ENCODE measurements at regions not wholly inside any gene's neighbourhood (a gene's known extent, or its start where the extent isn't known, plus 50 kb on each side); places are given as distances from the start of the nearest gene placed in this dataset.

DNA sequence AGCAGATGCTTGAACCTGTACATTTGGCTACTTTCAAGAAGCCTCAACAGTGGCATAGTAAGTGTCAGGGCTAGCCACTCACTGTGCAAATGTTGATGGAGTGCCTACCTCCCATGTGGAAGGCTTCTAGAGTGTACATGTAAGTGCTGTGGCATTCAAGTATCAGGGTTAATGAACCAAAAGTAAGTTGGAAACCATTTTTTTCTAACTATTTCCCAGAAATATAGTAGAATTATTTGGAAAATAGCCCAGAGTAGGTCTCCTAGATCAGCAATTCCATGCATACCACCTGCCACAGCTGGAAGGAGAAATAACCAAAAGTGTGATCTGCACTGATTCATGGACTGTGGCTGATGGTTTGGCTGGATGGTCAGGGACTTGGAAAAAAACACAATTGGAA, 53.3 kb downstream of the FOXD1 start:
- peak; percentile 40 for DNase-seq (ENCODE audit: low spot score)

DNA sequence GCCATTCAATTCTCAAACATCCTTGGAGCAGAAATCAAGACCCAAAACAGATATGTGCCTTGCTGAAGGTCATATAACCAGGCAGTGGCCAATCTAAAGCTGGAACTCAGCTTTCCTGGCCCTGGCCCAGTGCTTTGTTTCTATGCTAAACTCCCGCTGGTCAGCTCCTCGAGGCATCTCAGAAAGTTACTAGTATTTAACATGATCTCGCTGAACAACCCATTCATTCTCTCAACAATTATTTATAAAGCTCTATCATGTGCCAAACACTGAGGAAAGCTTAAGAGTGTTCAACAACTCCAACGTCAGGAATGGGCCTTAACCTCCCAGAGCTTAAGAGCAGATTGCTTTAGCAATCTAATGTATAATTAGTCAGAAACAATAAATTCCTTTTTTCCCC, 54.0 kb downstream of the FOXD1 start:
- no peak for DNase-seq (ENCODE audit: low spot score)

DNA sequence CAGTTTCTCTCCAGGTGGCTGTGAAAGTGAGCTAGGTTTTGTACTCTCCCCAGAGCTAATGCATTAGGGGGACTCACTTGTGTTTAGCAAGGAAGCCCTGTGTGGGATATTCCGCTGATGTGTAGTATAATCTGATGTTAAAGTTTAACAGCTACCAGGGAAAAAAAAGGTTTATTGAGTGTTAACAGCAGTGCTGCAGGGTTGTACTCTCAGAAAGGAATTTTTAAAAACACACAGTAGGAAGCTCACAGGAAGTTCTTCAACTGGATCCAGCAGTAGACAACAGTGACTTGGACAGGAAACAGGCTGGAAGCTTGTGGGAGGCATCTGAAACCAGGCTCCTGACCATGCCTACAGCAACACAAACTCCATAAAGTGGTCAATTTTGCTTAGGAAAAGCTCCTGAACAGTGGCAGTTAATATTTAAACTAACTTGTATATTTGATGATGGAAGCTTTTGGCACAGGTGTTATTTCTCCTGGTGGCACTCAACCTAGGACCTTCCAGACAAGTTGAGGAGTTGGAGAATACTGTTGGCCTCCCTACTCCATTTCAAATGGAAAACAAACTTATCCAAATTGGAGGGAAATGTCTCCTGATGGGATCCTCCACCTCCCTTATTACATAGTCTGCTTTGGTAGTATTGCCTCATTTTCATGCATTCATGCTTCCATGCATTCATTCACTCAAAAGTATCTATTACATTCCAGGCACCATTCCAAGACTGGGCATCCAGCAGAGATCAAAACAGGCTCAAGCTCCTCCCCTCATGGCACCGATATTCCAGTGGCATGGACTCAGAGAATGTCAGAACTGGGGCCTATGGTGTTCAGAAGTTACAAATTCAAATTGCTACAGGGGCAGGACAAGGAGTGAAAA, 54.7 kb downstream of the FOXD1 start:
- DNase-seq (ENCODE audit: low spot score), result no peak

DNA sequence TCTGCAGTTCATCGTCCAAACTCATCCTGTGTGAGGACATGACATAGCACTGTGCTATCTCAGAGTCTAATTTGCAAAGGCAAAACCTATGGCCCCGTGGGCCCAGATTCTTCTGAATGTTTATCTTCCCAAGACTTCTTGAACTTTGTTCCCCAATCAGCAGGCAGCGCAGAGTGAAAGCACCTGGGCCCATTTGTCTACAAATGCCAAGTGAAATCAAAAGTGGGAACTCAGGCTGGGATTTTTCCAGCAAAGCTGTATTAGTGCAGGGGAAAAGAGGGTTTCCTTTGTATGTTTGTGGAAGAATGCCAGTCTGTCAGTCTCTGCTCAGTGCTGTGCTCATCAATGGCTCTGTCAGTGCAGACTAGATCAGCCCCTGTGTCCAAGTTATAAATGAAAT, 55.8 kb downstream of the FOXD1 start:
- DNase-seq (ENCODE audit: low spot score), result no peak

DNA sequence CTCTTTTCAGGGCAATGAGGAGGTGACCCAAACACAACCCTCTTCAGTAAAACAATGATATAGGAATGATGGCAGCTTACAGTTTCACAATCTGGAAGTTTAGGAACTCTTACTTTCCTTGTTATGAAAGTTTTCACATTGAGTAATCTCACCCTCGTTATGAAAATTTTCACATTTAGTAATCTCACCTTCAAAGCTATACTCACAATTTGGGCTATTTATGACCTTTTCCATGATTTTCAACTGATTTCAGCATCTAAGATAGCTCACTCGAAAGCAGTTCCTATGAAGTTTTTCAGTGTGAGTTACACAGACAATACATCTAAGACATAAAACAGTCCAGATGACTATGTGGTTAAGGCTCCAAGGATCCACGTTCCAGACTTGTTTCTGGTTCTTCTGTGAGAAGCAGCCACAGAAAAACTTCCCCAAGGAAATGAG, 57.1 kb downstream of the FOXD1 start:
- peak; percentile 75 for DNase-seq (ENCODE audit: low spot score)

DNA sequence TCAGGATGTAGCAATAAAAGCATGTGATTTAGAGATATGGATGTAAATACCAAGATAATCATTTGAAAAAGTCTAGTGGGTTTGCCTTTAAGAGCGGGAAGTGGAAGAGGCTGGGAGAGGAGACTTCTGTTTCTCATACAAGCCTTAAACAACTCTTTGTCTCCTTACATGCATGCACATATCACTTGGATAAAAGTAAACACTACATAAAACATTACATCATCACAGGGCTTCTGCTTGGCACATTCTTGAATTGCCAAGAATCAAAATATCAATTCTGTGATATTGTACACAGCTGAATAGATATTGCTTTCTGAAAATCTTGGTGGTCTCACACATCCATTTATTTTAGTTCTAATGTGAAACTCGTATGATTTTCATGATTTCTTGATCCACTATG, 57.6 kb downstream of the FOXD1 start:
- no peak for DNase-seq (ENCODE audit: low spot score)

DNA sequence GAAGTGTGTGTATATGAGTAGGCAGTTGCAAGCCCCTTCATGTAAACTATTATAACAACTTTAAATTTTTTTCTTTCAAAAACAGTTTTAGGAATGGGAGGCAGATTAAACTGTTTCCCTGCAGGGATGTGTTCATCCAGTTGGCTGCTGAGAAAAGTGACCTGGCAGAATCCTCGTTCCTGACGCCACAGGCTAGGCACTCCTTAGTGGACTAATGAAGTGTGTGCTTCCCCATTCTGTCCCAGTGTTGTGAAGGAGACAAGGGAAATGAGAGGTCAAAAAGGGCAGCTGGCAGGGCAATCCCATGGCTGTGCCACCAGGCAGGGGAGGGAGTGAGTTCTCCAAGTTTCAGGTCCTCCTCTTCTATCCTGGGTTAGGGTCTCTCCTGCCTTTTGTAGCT, 59.8 kb downstream of the FOXD1 start:
- no peak for DNase-seq (ENCODE audit: low spot score)

DNA sequence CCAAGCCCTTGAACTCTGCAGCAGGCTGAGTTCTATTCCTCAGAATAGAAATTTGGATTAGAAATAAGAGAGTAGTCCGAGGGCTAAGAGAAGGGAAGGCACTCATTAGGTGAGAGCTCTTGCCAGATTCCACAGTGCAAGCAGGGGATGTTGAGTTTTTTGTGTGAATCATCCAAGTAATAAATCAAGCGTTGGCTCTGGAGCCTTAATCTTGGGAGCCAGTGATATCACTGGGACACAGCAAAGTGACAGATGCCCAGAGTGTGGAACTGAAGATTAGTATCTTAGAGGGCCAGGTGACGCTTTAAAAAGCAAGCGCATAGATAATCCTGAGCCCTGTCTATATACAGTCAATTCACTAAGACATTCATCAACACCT, 60.3 kb downstream of the FOXD1 start:
- peak; percentile 47 for DNase-seq (ENCODE audit: low spot score)

DNA sequence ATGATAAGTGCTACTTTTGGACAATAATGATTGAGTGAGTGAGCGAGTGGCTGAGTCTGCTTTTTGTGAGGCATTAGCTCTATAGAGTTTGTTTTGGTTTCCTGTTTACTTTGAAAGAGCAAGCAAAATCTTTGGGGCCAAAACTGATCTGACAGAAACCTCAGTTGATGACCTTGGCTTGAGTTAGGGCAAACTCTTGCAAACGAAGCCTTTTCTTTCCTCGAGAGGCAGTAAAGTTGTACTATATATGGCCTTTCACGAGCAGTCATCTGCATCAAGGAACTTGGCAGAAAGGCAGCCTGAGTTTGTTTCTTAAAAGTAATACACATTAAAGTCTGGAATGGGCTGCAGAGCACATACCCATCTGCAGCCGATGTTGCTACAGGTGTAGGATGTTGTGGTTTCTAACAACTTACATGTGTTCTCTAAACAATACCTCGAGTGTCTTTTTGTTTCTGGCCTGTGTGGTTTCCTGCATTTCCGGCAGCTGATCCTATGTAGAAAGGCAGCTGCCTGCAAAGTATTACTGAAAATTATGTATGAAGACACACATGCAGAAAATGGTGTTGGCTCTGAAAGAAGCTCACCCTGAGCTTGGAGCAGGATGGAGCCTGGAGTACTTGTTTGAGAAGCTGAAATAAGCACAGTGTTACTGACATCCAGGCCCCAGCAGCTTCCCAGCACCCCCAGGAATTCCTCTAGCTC, 60.8 kb downstream of the FOXD1 start:
- DNase-seq (ENCODE audit: low spot score), result no peak

DNA sequence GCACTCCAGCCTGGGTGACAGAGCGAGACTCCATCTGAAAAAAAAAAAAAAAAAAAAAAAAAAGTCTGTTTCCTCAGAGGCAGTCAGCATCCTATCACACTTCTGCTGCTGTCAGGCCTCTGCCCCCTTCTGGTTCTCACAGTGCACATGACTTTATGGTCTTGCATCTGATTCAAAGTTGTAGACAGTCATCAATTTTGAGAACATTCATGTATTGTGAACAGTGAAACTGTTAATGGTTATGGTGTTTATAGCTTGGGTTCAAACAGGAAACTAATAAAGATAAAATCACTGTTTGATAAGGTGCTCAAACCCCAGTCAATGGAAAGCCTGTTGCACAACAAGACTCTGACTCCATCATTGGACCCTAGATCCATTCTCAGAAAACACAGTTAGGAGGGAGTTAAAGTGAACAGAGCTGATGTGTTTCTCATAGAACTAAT, 61.4 kb downstream of the FOXD1 start:
- no peak for DNase-seq (ENCODE audit: low spot score)

DNA sequence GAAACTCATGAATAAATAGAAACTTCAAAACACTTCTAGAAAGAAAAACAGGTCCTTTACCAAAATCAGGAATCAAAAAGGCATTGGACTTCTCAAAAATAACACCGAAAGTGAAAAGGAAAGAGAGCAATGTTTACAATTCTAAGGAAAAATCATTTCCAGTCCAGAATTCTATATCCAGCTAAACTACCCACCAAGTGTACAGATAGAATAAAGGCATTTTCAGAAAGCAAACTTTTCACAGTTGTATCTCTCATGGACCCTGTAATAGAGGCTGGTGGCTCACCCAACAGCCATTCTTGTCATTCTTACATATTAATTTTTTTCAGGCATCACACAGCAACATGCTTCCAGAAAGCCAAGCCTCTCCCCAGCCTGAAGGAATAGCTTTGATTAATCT, 63.7 kb downstream of the FOXD1 start:
- DNase-seq (ENCODE audit: low spot score), result no peak

DNA sequence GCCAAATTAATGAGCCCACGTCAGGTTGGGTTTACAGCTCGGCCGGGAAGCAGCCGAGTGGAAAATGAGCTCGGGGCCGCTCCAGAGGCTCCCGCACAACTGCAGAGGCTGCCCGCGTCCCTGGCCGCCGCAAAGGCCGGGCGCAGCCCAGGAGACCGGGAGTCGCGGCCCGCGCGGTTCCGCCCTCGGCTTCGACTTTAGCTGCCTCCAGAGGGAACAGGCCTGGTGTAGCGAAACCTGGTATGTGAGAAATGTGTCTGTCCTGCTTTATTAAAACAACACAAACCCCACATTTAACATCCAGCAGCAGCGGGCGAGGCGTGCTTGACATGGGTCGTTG, 66.2 kb downstream of the FOXD1 start:
- DNase-seq (ENCODE audit: low spot score), result no peak

DNA sequence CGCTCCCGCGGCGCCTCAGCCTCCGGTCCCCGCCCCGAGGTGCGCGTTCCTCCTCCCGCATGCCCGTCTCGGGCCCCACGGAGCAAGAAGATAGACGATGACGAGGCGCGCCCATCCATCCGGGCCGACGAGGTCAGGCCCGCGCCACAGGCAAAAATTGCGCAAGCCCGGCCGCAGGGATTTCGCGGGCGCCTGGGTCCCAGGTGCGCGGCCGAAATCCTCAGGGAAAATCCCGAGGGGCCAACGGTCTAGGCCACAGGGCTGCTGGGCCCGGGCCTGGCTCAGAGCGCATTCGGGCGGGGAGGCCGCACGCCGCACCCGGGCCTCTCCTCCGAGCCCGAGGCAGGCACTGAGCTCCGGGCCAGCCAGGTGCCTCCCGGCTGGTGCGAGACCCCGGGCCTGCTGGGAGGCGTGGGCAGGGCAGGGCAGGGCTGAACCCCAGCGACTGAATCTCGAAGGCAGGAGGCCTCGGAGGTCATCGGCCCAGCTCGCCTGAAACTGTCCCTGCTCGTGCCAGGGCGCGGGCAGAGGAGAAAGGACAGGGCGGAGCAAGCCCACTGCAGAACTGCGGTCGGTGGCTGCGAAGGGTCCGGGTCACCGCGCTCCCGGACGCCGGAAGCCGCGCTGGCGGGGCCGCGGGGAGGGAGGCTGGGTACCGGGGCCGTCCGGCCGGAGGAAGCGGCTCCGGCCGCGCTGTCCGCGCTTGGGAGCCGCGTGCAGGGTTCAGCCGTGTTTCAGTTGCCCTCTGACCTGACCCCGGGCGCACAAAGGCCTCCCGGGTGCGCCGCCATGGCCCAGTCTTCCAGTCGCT, 66.8 kb downstream of the FOXD1 start:
- DNase-seq (ENCODE audit: low spot score), result no peak

DNA sequence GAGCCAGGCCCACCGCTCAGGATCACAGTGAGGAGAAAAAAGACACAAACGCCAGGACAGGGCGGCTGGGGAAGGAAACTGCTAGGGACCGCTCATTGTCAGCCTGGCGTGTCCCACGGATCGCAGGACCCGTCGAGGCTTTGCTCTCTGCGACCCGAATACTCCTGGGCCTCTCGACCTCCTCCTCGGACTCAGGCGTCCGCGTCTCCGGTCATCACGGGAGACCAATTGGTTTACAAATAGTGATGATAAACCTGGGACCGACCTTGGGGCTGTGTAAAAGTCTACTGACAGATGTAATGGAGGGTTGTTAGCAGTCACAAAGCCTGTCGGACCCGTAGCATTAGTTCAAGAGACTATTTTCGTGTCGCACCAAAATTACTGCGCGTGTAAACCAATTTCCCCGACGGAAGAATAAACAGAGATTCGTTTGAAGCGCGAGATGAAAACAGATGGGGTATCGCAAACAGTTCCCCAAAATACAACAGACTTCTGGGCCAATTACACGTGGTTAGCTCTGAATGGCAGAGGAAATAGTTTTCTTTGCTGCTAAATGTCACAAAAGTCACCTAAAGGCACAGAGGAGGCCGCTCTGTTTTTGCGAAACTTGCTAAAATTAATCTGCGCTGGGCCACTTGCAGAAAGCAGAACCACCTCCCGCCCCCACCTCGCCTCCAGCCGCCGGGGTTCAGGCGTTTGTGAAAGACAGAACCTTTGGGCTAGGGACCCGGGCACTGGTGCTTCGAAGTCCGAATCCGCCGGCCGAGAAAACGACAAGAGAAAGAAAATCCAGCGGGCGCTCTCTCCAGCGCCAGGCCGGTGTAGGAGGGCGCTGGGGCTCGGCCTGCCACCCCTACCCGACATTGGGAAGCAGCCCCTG, 67.6 kb downstream of the FOXD1 start:
- no peak for DNase-seq (ENCODE audit: low spot score)

DNA sequence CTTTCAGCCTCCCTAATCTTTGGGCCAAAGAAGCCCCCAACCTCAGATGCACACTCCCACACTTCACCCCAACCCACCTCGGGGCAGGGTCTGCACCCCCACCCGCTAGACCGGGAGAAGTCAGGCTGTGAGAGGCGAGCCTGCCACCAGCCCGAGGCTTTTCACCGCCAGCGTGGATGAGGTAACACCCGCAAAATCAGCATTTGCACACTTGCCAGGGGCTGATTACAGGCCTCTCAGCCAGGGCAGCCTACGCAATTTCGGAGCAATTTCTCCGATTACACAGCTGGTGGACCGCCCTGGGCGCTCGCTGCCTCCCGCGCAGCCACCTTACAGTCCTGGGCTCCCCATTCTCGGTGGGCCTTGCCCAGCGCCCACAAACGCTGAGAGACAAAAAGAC, 68.5 kb downstream of the FOXD1 start:
- DNase-seq (ENCODE audit: low spot score), result no peak

DNA sequence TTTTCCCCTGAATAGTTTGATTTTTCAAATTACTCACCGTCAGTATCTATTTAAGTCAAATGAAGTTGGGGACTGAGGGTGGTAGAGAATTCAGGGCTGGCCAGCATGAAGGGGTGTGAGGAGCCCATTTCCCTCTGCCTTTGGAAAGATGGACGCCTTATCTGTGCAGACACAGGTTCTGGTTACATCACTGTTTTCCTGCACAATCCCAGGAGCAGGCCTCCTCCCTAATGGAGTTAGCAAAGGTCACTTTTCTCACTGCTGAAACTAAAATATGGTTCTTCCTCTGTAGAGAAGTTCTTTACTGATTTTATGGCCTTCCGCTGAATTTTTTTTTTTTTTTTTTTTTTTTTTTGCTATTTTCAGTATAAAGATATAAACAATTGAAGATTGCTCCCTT, 69.1 kb downstream of the FOXD1 start:
- no peak for DNase-seq (ENCODE audit: low spot score)

DNA sequence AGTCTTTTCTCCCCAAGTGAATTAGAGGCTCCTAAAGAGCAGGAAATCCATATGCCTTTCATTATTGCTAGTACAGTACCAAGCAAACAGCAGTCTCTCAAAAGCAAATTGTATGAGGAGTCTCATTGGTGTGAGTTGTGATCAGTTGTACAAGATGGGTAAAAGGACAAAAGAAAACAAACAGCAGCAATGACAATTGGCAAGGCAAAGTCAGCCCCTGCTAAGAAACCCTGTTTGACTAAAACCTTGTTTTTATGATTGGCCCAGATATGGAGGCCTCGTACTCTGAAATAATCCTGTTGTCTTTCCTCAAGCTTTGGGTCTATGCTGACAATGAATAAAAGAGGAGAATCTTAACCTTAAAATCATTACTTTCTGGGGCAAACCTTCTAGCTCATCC, 69.8 kb downstream of the FOXD1 start:
- no peak for DNase-seq (ENCODE audit: low spot score)

DNA sequence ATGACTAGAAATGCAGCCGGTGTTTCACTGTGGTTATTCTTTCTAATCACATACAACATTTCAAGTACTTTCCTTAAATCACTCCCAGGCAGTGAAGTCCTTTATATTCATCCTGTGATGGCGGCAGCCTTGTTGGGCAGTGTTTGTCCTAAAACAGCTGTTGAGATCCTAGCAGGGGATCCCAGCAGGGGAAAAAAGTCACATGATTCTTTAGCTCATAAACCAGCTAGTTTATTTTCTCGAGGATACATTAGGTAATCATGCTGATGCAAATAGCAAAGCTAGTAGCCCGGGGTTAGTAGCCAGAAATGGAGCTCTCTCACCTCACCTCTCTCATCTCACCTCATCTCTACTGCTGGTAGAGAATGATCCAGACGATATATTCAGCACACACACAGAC, 70.5 kb downstream of the FOXD1 start:
- DNase-seq (ENCODE audit: low spot score), result no peak

DNA sequence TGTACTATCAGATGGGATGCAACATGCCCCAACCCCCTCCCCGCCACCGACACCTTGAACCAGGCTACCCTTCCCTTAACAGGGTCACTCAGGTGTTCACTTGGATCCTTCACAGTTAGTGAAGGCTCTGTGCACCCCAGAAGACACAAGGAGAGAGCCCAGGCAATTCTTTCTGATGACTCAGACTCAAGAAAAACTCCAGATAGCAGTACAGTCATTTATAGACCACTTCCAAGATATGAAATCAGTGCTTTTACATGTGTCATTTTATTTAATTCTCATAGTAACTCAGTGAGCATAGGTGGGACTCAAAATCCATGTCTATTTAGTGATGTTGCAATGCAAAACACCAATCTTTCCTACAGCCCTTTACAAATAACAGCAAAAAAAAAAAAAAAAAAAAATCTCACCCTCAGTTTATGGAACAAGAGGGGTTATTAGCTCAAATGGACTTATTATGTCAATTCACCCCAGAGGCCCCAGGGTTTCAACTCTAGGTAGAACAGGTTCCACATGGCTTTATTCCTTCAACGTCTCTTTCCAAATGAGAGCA, 71.9 kb downstream of the FOXD1 start:
- DNase-seq (ENCODE audit: low spot score), result peak; percentile 43

DNA sequence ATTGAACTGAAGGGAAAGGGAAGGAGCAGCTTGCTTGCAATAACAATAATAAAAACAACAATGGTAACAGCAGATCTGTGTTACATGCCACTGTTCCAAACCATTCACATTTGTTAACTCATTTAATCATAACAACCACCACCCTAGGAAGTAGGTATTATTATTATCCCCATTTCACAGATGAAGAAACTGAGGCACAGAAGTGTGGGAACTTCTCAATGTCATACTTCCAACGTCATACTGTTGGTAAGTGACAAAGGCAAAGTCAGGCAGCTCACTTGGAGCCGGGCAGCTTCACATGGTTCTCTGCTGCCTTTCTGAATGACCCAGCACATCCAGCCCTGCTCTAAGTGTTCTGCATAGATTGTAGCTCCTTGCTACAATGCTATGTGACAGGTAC, 72.6 kb downstream of the FOXD1 start:
- DNase-seq (ENCODE audit: low spot score), result no peak

DNA sequence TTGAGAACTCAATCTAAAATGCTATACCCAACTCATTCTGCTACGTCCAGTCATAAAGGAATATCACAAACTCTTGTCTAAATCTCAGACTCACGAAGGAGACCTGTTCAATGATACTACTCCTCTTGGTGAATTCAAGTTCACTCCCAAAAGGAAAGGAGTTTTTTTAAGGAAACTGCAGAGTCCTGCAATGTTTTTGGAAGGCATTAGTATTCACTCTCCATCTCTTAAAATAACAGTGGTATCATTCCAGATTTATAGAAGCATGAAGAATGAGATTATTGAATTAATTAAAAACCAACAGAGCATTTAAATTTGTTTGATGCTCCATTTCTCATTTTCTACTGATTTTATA, 73.4 kb downstream of the FOXD1 start:
- no peak for DNase-seq (ENCODE audit: low spot score)
